SK-N-MC (cell line): ENCODE measurements at regions not wholly inside any gene's neighbourhood (a gene's known extent, or its start where the extent isn't known, plus 50 kb on each side); places are given as distances from the start of the nearest gene placed in this dataset.

Source experiments
- DNase-seq: peaks from one replicate; pipeline ENCODE4 v3.0.0-alpha.2; 2011; ENCODE audit warnings: low read depth, low spot score
- H3K27ac ChIP-seq: fragments of 200-600 bp; sonication (generic); 2 replicates; pipeline ENCODE4 v1.5.1; 2016; ENCODE audit warnings: mixed run types
- H3K36me3 ChIP-seq: fragments of 200-600 bp; sonication (generic); 2 replicates; pipeline ENCODE4 v1.6.1; 2017; ENCODE audit warnings: antibody characterized with exemption, low read length, mixed read lengths; ENCODE audit not compliant: insufficient read depth
- H3K4me3 ChIP-seq: fragments of 200-600 bp; sonication (generic); 2 replicates; pipeline ENCODE4 v1.5.1; 2016
- H3K9ac ChIP-seq: fragments of 200-600 bp; sonication (generic); 2 replicates; pipeline ENCODE4 v1.8.0; 2017; ENCODE audit warnings: mixed run types, mixed read lengths; ENCODE audit not compliant: insufficient read length
- H3K9me3 ChIP-seq: fragments of 200-600 bp; sonication (generic); 2 replicates; pipeline ENCODE4 v1.6.1; 2017; ENCODE audit warnings: low read depth, mild to moderate bottlenecking, antibody characterized with exemption, low read length, moderate library complexity, mixed read lengths
- EZH2 ChIP-seq: fragments of 200-600 bp; sonication (generic); IDR thresholded peaks from one replicate; pipeline ENCODE4 v1.6.1; 2017; ENCODE audit warnings: antibody characterized with exemption
- FOXP2 ChIP-seq: optimal IDR thresholded peaks from 2 replicates; pipeline ENCODE3; 2011; ENCODE audit warnings: mild to moderate bottlenecking, moderate library complexity; ENCODE audit not compliant: insufficient read depth; ENCODE audit errors: extremely low read length, control extremely low read depth
- POLR2AphosphoS5 ChIP-seq: IDR thresholded peaks from 2 replicates; pipeline ENCODE4 v1.6.1; 2012; ENCODE audit warnings: mild to moderate bottlenecking, low read depth, low read length, borderline replicate concordance

GRCh38 chr2:195457873-195458272 is 199.2 kb upstream of the SLC39A10 start:
- Histone ChIP-seq H3K9ac (no peak overlapping the region), H3K9me3 (no peaks in the 10 kb centered on the region), H3K4me3 (no peak overlapping the region), H3K27ac (no peak overlapping the region), H3K36me3 (no peaks in the 10 kb centered on the region)
- TF ChIP-seq POLR2AphosphoS5 (no peak), FOXP2 (no peak), EZH2 (no peak)
- DNase-seq, result no peak

DNA sequence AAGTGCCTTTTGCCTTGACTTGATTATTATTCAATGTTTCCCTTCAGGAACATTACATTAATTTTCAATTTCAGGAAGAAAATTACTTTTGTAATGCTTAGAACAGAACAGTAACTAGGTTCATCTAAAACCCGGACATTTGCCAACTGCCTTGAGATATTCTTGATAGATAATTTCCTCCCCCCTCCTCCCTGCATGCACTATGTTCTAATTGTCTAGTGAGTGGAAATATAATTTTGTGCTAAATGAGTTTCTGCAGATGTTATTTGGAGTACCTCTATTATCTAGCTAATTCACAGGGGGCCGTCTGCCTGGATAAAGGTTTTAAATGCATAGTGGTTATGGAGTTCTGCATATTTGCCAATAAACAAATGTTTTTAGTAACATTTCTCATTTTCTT is 200.3 kb upstream of the SLC39A10 start:
- H3K9ac ChIP-seq, result no peak overlapping the region

DNA sequence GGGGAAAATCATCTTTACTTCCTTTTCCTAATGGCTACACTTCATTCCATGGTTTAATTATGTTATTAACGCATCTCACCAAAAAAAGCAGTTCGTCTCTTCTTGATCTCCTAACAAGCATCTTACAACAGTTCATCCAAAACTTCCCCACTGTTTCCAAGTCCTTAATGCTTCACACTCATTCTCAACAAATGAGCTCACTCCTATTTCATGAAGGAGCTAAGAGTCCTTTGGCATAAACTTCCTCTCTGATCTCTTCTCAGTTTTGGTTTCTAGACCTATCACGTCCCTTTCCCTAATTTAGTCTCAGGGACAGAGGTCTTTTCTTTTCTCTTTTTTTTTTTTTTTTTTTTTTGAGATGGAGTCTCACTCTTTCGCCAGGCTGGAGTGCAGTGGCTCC is 205.9 kb upstream of the SLC39A10 start:
- no peak for TF ChIP-seq POLR2AphosphoS5
- no peak for TF ChIP-seq EZH2
- no peak for TF ChIP-seq FOXP2
- H3K27ac ChIP-seq, result no peak overlapping the region
- DNase-seq, result no peak
- no peak overlapping the region for H3K9ac ChIP-seq
- H3K36me3 ChIP-seq, result no peaks in the 10 kb centered on the region
- H3K4me3 ChIP-seq, result no peak overlapping the region
- H3K9me3 ChIP-seq, result no peaks in the 10 kb centered on the region

More for the DNA sequence above, 200.3 kb upstream of the SLC39A10 start:
- TF ChIP-seq EZH2 (no peak), FOXP2 (no peak), POLR2AphosphoS5 (no peak)
- Histone ChIP-seq H3K36me3 (no peaks in the 10 kb centered on the region), H3K4me3 (no peak overlapping the region), H3K9me3 (no peaks in the 10 kb centered on the region), H3K27ac (no peak overlapping the region)
- no peak for DNase-seq

GRCh38 chr2:195450552-195451113 is 206.4 kb upstream of the SLC39A10 start:
- H3K9me3 ChIP-seq, result no peaks in the 10 kb centered on the region
- no peak for DNase-seq
- no peaks in the 10 kb centered on the region for H3K36me3 ChIP-seq
- no peak for TF ChIP-seq EZH2
- no peak for TF ChIP-seq FOXP2
- TF ChIP-seq POLR2AphosphoS5, result no peak
- H3K9ac ChIP-seq, result no peak overlapping the region
- H3K4me3 ChIP-seq, result no peak overlapping the region
- peak overlapping the region; percentile 27; the same call in 1 of the 2 replicates for H3K27ac ChIP-seq

- no peaks in the 10 kb centered on the region for H3K36me3 ChIP-seq
- no peak overlapping the region for H3K4me3 ChIP-seq
- DNase-seq, result no peak
- no peak overlapping the region for H3K9ac ChIP-seq
- no peak for TF ChIP-seq FOXP2
- H3K27ac ChIP-seq, result no peak overlapping the region
- no peaks in the 10 kb centered on the region for H3K9me3 ChIP-seq
These were observed 209.6 kb upstream of the SLC39A10 start for GRCh38 chr2:195447323-195447975.

DNA sequence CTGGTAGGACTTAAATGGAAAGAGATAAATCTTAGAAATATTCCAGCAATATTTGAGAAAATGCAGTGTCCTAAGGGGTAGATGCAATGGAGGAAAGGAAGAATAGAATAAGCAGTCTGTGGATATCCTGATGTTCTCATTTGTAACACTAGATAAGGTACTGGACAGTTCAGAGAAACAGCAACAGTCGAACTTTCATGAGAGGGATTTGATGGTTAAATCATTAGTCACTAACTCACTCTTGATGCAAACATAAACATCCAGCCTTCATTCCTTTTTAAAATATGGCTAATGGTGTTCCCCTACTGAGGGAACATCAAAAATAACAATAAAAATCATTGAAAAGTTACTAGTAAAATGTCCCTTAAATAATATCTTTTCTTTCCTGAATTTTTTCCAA is 211.4 kb upstream of the SLC39A10 start:
- Histone ChIP-seq H3K9me3 (no peaks in the 10 kb centered on the region), H3K36me3 (no peaks in the 10 kb centered on the region), H3K9ac (no peak overlapping the region), H3K4me3 (no peak overlapping the region), H3K27ac (no peak overlapping the region)
- DNase-seq, result no peak
- TF ChIP-seq FOXP2 (no peak), POLR2AphosphoS5 (no peak), EZH2 (no peak)

- H3K9me3 ChIP-seq, result no peaks in the 10 kb centered on the region
- no peak overlapping the region for H3K4me3 ChIP-seq
- no peak for DNase-seq
- no peak overlapping the region for H3K27ac ChIP-seq
- TF ChIP-seq EZH2 (no peak), FOXP2 (no peak), POLR2AphosphoS5 (no peak)
- no peaks in the 10 kb centered on the region for H3K36me3 ChIP-seq
- no peak overlapping the region for H3K9ac ChIP-seq
These were observed 213.1 kb upstream of the SLC39A10 start for GRCh38 chr2:195443926-195444325.

DNA sequence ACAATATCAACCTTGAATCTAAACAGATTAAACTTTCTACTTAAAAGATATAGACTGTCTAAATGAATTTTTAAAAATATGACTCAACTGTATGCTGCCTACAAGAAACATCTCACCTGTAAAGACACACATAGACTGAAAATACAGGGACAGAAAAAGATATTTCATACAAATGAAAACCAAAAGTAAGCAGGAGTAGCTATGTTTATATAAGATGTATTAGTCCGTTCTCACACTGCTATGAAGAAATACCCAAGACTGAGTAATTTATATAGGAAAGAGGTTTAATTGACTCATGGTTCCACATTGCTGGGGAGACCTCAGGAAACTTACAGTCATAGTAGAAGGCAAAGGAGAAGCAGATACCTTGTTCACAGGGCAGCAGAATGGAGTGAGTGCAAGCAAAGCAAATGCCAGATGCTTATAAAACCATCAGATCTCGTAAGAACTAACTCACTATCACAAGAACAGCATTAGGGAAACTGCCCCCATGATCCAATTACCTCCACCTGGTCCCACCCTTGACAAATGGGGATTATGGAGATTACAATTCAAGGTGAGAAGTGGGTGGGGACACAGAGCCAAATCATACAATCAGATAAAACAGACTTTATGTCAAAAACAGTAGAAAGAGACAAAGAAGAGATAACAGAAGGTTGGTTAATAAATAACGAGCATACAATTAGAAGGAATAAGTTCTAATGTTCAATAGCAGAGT is 214.4 kb upstream of the SLC39A10 start:
- Histone ChIP-seq H3K9me3 (no peaks in the 10 kb centered on the region), H3K9ac (no peak overlapping the region), H3K36me3 (no peaks in the 10 kb centered on the region), H3K27ac (no peak overlapping the region), H3K4me3 (no peak overlapping the region)
- DNase-seq, result no peak
- no peak for TF ChIP-seq FOXP2
- TF ChIP-seq EZH2, result no peak
- TF ChIP-seq POLR2AphosphoS5, result no peak
